PC-3 (cell line): ENCODE measurements at regions not wholly inside any gene's neighbourhood (a gene's known extent, or its start where the extent isn't known, plus 50 kb on each side); places are given as distances from the start of the nearest gene placed in this dataset.

Experiments
- ATAC-seq: fragments of 200-7000 bp; cut with Tn5 transposase; 2 replicates; pipeline ENCODE4 v1.9.1; 2020; ENCODE audit warnings: mild to moderate bottlenecking, moderate library complexity
- BruUV-seq: library from RNA; stranded (reverse); fragments of 400-500 nt; replicated peaks from 2 replicates; lab custom pipeline; 2021; lab: Mats Ljungman, UMichigan
- CTCF ChIA-PET: fragments of 300-600 bp; sonication (Branson Sonifier 250); formaldehyde crosslinking; loops from one replicate; lab custom pipeline; 2022; ENCODE audit warnings: antibody characterized with exemption; lab: Charles Lee
- POLR2A ChIA-PET: fragments of 300-600 bp; sonication (Branson Sonifier 250); formaldehyde crosslinking; loops from one replicate; lab custom pipeline; 2022; ENCODE audit warnings: antibody characterized with exemption; ENCODE audit not compliant: unreplicated experiment; lab: Charles Lee
- DNase-seq: peaks from one replicate; pipeline ENCODE4 v3.0.0-alpha.2; 2015
- H2AFZ ChIP-seq: fragments of 300-600 bp; sonication (generic); 2 replicates; pipeline ENCODE4 v1.6.0; 2016; ENCODE audit warnings: antibody characterized with exemption, low read length
- H3F3A ChIP-seq: fragments of 300-600 bp; sonication (generic); one replicate; pipeline ENCODE4 v1.6.0; 2017; ENCODE audit warnings: antibody characterized with exemption, low read length, control low read depth, mild to moderate bottlenecking; ENCODE audit not compliant: unreplicated experiment
- H3K27ac ChIP-seq: fragments of 300-600 bp; sonication (generic); 2 replicates; pipeline ENCODE4 v1.5.1; 2016; ENCODE audit warnings: mild to moderate bottlenecking, low read length
- H3K27me3 ChIP-seq: fragments of 300-600 bp; sonication (generic); 2 replicates; pipeline ENCODE4 v1.6.1; 2016; ENCODE audit warnings: low read length, mixed read lengths
- H3K36me3 ChIP-seq: fragments of 300-600 bp; sonication (generic); 2 replicates; pipeline ENCODE4 v1.6.1; 2016; ENCODE audit warnings: low read depth, mixed run types, low read length, mixed read lengths
- H3K4me1 ChIP-seq: fragments of 300-600 bp; sonication (generic); 2 replicates; pipeline ENCODE4 v1.5.1; 2016; ENCODE audit warnings: low read length; ENCODE audit not compliant: insufficient read depth
- H3K4me2 ChIP-seq: fragments of 300-600 bp; sonication (generic); 2 replicates; pipeline ENCODE4 v1.6.0; 2016; ENCODE audit warnings: low read length
- H3K4me3 ChIP-seq: fragments of 300-600 bp; sonication (generic); 2 replicates; pipeline ENCODE4 v1.5.1; 2016; ENCODE audit warnings: mild to moderate bottlenecking, low read length, mixed read lengths
- H3K79me2 ChIP-seq: fragments of 300-600 bp; sonication (generic); 2 replicates; pipeline ENCODE4 v1.6.1; 2017; ENCODE audit warnings: low read length, mixed read lengths
- H3K9ac ChIP-seq: fragments of 300-600 bp; sonication (generic); 2 replicates; pipeline ENCODE4 v1.6.0; 2016; ENCODE audit warnings: mild to moderate bottlenecking, low read length
- H3K9me2 ChIP-seq: fragments of 300-600 bp; sonication (generic); replicated peaks from 2 replicates; pipeline ENCODE4 v1.6.1; 2016; ENCODE audit warnings: mixed run types, low read length, mixed read lengths
- H3K9me3 ChIP-seq: fragments of 300-600 bp; sonication (generic); 2 replicates; pipeline ENCODE4 v1.6.1; 2016; ENCODE audit warnings: low read length, mixed read lengths
- H4K20me1 ChIP-seq: fragments of 300-600 bp; sonication (generic); 2 replicates; pipeline ENCODE4 v1.6.1; 2016; ENCODE audit warnings: low read length, mixed read lengths
- CTCF ChIP-seq: fragments of 300-600 bp; sonication (generic); conservative IDR thresholded peaks from 2 replicates; pipeline ENCODE4 v1.5.1; 2017; ENCODE audit warnings: antibody characterized with exemption, low read depth, mild to moderate bottlenecking, low read length
- EZH2 ChIP-seq: fragments of 300-600 bp; sonication (generic); IDR thresholded peaks from one replicate; pipeline ENCODE4 v1.6.1; 2017; ENCODE audit warnings: antibody characterized with exemption, mild to moderate bottlenecking, low read length; ENCODE audit not compliant: unreplicated experiment
- EZH2phosphoT487 ChIP-seq: fragments of 300-600 bp; sonication (generic); IDR thresholded peaks from 2 replicates; pipeline ENCODE4 v1.6.1; 2018; ENCODE audit warnings: mild to moderate bottlenecking, antibody characterized with exemption, low read length, borderline replicate concordance
- intact Hi-C: fragments of 100-400 bp; cut with micrococcal nuclease; formaldehyde crosslinking; loops from 2 replicates; pipeline ENCODE4 v1.9.0; 2023

- no peaks in the 10 kb centered on the region for H3K27me3 ChIP-seq
- H3K27ac ChIP-seq = peak overlapping the region; percentile 86
- no peak overlapping the region for H3K9ac ChIP-seq
- BruUV-seq = no TSS peak
- no peaks in the 10 kb centered on the region for H3F3A ChIP-seq
- H3K9me3 ChIP-seq = no peaks in the 10 kb centered on the region
- no peak overlapping the region for H3K4me3 ChIP-seq
- no peaks in the 10 kb centered on the region for H3K79me2 ChIP-seq
- no peaks in the 10 kb centered on the region for H3K9me2 ChIP-seq
- no peak overlapping the region for H2AFZ ChIP-seq
- ChIA-PET CTCF (interaction anchor here (0.6 kb wide), 1 partner anchor 232 kb away, joined by 3 read pairs; no protein-coding TSS in a partner anchor), POLR2A (no interaction called here)
- DNase-seq (peak; percentile 3), ATAC-seq (no peak)
- intact Hi-C loops = loop anchor here (5.0 kb wide), 2 partner anchors 299 to 429 kb away; no protein-coding TSS in a partner anchor
- no peak for TF ChIP-seq EZH2phosphoT487
- no peak for TF ChIP-seq CTCF
- no peak for TF ChIP-seq EZH2
- H3K36me3 ChIP-seq = no peaks in the 10 kb centered on the region
- no peaks in the 10 kb centered on the region for H4K20me1 ChIP-seq
- H3K4me2 ChIP-seq = no peak overlapping the region
- peaks cover 27% of the 10 kb centered on the region for H3K4me1 ChIP-seq
Observed at GRCh38 chr1:199123615-199124014, 484.8 kb downstream of the PTPRC start.

- ChIA-PET POLR2A (no interaction called here), CTCF (no interaction called here)
- H3K9me2 ChIP-seq = no peaks in the 10 kb centered on the region
- peak; percentile 15 for DNase-seq
- intact Hi-C loops = loop anchor here (5.0 kb wide), 2 partner anchors 298 to 428 kb away; no protein-coding TSS in a partner anchor
- no TSS peak for BruUV-seq
- no peak for TF ChIP-seq EZH2phosphoT487
- no peak overlapping the region for H3K4me2 ChIP-seq
- ATAC-seq = no peak
- peaks cover 27% of the 10 kb centered on the region for H3K4me1 ChIP-seq
- H3K27me3 ChIP-seq = no peaks in the 10 kb centered on the region
- H3K79me2 ChIP-seq = no peaks in the 10 kb centered on the region
- H2AFZ ChIP-seq = no peak overlapping the region
- no peak overlapping the region for H3K27ac ChIP-seq
- no peak overlapping the region for H3K9ac ChIP-seq
- no peaks in the 10 kb centered on the region for H4K20me1 ChIP-seq
- H3K9me3 ChIP-seq = no peaks in the 10 kb centered on the region
- H3K4me3 ChIP-seq = no peak overlapping the region
- no peaks in the 10 kb centered on the region for H3K36me3 ChIP-seq
- no peaks in the 10 kb centered on the region for H3F3A ChIP-seq
Observed at GRCh38 chr1:199124351-199124750, 485.5 kb downstream of the PTPRC start.

- peaks cover 5% of the 10 kb centered on the region; the same call in 1 of the 2 replicates for H3K4me1 ChIP-seq
- H3F3A ChIP-seq = no peaks in the 10 kb centered on the region
- no TSS peak for BruUV-seq
- ATAC-seq = no peak
- H3K27me3 ChIP-seq = no peaks in the 10 kb centered on the region
- no peaks in the 10 kb centered on the region for H3K36me3 ChIP-seq
- no peaks in the 10 kb centered on the region for H3K9me3 ChIP-seq
- ChIA-PET CTCF (no interaction called here), POLR2A (no interaction called here)
- H3K4me3 ChIP-seq = no peak overlapping the region
- no peaks in the 10 kb centered on the region for H3K9me2 ChIP-seq
- DNase-seq = peak; percentile 25
- intact Hi-C loops = no loop called here
- no peak overlapping the region for H3K27ac ChIP-seq
- TF ChIP-seq CTCF (no peak), EZH2phosphoT487 (no peak), EZH2 (no peak)
- no peak overlapping the region for H3K4me2 ChIP-seq
- H2AFZ ChIP-seq = no peak overlapping the region
- no peak overlapping the region for H3K9ac ChIP-seq
- no peaks in the 10 kb centered on the region for H3K79me2 ChIP-seq
- no peaks in the 10 kb centered on the region for H4K20me1 ChIP-seq
Observed at GRCh38 chr1:199129247-199129646, 490.4 kb downstream of the PTPRC start.
